NOMO-1 treated with DMSO at 0.1 percent for 48 hours (cell line): ENCODE measurements at regions not wholly inside any gene's neighbourhood (a gene's known extent, or its start where the extent isn't known, plus 50 kb on each side); places are given as distances from the start of the nearest gene placed in this dataset.
"Not testable (repeated sequence)": the region's sequence is repeated elsewhere in the genome, so short reads cannot be mapped to it uniquely, and the experiment has no call there.

ENCODE experiments used
- DNase-seq: peaks from one replicate; lab custom pipeline; 2025; ENCODE audit not compliant: unreplicated experiment; lab: John Stamatoyannopoulos, UW

DNA sequence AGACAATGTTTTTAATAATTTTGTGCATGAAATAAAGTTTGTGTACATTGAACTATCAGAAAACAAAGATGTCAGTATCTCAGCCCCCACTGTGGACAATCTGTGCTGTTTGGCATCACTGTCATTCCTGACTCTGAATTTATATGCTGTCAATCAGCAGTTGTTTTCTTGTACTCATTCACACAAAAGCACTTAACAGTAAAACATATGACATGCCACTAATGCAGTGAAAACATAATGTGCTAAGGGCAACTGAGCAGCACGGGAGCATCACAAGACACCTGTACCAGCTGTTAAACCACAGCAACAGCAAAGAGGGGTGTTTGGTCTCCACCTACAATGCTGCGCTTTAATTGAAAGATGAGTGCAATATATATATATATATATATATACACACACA lies 647.8 kb upstream of the SLC35B3 start:
- DNase-seq, result no peak

DNA sequence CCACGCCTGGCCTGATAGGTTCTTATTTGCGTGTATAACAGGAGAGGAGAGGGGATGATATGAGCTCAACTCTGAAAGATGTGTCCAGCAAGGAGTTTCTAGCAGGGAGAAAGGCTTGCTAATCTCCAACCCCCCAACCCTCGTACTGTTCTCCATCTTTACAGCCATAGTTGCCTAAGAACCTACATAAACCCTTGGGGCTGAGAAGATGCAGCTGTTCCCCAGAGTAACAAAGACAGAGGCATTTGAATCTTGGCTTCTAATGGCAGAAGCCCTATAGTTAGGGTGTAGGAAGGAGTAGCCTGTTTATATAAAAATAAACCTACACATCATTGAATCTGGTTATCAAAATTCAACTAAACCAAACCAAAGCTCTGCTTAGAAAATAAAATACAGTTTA lies 631.4 kb upstream of the SLC35B3 start:
- no peak for DNase-seq

DNA sequence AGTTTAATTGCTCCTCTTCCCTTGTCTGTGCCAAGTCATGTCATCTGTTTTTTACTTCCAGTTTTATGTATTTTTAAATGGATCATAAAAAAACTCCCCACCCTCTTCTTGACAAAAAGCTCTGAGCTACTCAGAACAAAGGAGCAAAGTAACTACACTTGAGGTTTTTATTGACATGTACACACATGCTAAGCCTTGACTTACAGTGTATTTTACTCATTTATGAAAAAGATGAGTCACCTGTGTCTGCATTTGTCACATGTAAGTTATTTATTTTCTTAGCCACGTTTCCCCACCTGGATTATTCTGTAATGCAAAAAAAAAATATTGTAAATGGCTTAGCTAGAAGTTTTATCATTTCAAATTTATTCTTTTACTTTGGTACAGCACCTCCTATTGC lies 628.8 kb upstream of the SLC35B3 start:
- DNase-seq, result no peak

GRCh38 chr6:9062596-9062995 lies 627.3 kb upstream of the SLC35B3 start:
- no peak for DNase-seq

GRCh38 chr6:9057937-9058336 lies 622.6 kb upstream of the SLC35B3 start:
- no peak for DNase-seq

DNA sequence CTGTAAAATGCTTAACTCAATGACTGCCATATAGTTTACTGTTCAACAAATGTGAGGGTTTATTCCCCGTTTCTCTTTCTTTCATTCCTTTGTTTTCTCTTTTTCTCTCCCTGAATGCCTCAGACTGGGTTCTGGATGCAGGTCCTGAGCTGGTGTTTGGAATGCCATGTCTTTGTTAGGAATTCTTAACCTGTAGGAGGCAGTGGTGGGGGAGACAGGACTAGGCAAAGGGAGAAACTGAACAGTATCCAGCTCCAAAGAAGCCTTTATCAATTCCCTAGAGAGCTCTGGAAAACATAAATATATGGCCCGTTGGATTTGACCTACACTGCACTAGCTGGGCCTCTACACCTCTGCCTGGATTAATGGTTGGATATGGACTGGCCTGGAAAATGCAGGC lies 621.2 kb upstream of the SLC35B3 start:
- DNase-seq, result no peak

- DNase-seq, result no peak
Observed at GRCh38 chr6:9044426-9044825, 609.1 kb upstream of the SLC35B3 start.

- no peak for DNase-seq
Observed at GRCh38 chr6:9040718-9041117, 605.4 kb upstream of the SLC35B3 start.

- no peak for DNase-seq
Observed at GRCh38 chr6:9039258-9039657, 603.9 kb upstream of the SLC35B3 start.

DNA sequence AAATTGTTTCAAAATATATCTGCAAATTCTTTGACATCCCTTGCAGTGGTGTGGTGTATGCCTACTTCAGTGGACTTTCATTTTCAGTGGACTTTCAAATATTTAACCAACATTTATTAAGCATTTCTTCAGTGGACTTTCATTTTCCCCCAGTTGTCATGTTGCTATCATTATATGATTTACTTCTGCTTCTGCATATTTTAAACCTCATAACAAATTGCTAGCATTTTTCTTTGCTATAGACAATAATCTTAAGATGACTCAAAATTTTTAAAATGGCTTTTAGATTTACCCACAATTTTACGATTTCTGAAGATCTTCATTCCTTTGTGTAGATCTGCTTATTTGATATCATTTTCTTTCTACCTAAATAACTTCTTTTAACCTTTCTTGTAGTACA lies 592.7 kb upstream of the SLC35B3 start:
- no peak for DNase-seq

- no peak for DNase-seq
Observed at GRCh38 chr6:9025796-9026394, 590.5 kb upstream of the SLC35B3 start.

DNA sequence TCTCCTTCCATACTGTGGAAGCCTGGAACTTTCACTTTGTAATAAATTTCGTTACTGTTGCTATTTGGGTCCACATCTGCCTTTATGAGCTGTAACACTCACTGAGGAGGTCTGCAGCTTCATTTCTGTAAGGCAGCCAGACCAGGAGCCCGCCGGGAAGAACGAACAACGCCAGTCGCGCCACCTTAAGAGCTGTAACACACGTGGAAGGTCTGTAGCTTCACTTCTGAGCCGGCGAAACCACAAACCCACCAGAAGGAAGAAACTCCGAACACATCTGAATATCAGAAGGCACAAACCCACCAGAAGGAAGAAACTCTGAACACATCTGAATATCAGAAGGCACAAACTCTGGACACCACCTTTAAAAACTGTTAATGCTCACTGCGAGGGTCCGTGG lies 589.9 kb upstream of the SLC35B3 start:
- peak; percentile 3 for DNase-seq

DNA sequence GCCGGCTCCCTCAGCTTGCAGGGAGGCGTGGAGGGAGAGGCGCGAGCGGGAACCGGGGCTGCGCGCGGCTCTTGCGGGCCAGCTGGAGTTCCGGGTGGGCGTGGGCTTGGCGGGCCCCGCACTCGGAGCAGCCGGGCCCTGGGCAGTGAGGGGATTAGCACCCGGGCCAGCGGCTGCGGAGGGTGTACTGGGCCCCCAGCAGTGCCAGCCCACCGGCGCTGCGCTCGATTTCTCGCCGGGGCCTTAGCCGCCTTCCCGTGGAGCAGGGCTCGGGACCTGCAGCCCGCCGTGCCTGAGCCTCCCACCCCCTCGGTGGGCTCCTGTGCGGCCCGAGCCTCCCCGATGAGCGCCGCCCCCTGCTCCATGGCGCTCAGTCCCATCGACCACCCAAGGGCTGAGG lies 588.9 kb upstream of the SLC35B3 start:
- DNase-seq, result not testable (repeated sequence)

- no peak for DNase-seq
Observed at GRCh38 chr6:9020001-9020400, 584.7 kb upstream of the SLC35B3 start.

DNA sequence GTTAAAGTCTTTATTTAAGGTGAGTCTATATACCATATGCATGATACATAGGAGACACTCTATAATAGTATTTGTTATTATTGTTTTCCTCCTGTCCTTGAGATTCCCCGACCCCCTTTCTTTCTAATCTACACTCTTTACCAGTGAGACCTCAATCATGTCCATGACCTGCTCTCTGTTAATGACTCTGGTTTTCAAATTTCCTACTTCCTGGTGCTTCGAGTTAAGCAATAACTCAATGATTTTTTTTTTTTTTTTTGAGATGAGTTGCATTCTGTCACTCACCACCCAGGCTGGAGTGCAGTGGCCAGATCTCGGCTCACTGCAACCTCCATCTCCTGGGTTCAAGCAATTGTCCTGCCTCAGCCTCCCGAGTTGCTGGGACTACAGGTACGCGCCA lies 574.6 kb upstream of the SLC35B3 start:
- DNase-seq, result no peak

DNA sequence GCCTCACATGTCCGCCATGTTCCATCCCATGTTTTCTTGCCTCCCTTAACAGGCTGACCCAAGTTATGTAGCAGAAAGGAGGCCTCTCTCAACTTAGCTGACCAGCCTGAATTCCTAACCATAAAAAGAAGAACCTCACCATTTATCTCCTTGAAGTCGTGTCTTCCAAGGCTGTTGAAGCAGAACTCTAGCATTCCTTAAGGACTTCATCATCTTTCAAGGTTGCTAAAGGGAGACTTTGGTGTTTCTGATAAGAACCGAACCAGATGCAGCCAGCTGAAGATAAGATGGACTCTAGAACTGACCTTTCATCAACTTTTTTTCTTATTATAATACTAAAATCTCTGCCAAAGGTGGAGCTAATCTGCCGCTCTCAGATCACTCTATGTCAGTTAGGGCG lies 571.7 kb upstream of the SLC35B3 start:
- DNase-seq, result no peak

- no peak for DNase-seq
Observed at GRCh38 chr6:9002833-9003232, 567.5 kb upstream of the SLC35B3 start.

DNA sequence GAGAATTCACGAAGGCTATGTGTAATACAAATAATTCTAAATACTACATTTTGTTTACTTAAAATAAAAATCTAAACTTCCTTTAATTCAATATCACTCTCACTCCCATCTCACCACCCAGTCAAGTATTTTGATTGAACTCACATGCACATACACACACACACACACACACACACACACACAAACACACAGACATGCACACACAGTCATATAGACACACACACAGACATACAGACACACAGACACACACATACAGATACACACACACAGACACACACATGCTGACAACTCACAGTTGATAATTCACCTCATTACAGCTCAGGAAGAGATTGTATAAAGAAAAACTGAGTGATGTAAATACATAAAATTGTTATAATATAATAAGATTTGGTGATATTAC lies 559.8 kb upstream of the SLC35B3 start:
- no peak for DNase-seq

DNA sequence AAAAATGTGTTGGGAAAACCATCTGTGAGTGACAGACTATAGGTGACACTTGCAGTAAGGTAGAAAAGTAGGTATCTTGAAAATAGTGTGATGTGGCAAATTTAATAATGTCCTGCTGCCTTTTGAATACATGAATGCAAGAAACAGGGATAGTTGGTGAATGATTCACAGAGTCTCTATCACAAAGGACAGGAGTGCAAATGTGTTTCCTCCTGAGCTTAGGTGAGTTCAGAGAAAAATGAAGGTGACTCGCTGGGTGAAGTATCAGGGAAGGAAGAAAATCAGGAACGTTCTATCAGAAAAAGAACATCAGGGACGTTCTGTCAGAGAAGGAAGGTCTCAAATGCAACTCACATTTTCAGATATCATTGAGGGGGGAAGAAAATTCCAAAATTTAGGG lies 557.8 kb upstream of the SLC35B3 start:
- no peak for DNase-seq

GRCh38 chr6:8991844-8992243 lies 556.5 kb upstream of the SLC35B3 start:
- no peak for DNase-seq

- DNase-seq, result no peak
Observed at GRCh38 chr6:8990075-8990474, 554.7 kb upstream of the SLC35B3 start.

- peak; percentile 58 for DNase-seq
Observed at GRCh38 chr6:8983202-8983688, 547.9 kb upstream of the SLC35B3 start.

- no peak for DNase-seq
Observed at GRCh38 chr6:8982668-8983067, 547.3 kb upstream of the SLC35B3 start.

GRCh38 chr6:8973395-8973794 lies 538.0 kb upstream of the SLC35B3 start:
- no peak for DNase-seq
